ENCODE measurements at regions not wholly inside any gene's neighbourhood (a gene's known extent, or its start where the extent isn't known, plus 50 kb on each side); places are given as distances from the start of the nearest gene placed in this dataset.
A peak's percentile ranks its signal among the peaks of the same experiment; 100 is the strongest.

GRCh38 chr10:44036425-44036824 is 348.5 kb downstream of the CXCL12 start:
- CTCF ChIA-PET (ENCODE audit: partially characterized antibody): no interaction called here
- no peak overlapping the region for H2AK5ac ChIP-seq (ENCODE audit: low read depth, low read length)
- H2BK12ac ChIP-seq (ENCODE audit: low read depth, low read length): no peak overlapping the region
- H3K27ac ChIP-seq (ENCODE audit: low read depth, low read length): no peak overlapping the region
- no peak overlapping the region for H2BK5ac ChIP-seq (ENCODE audit: low read depth, low read length)
- POLR2A ChIA-PET (ENCODE audit: partially characterized antibody): no interaction called here
- DNase-seq (ENCODE audit: low read depth in 1 of 2, low spot score in 2 of 2): peak in 1 of 2 experiments; percentile 27
- no peak overlapping the region for H2BK15ac ChIP-seq (ENCODE audit: low read length)
- no peak overlapping the region for H3K4ac ChIP-seq (replicated peaks; ENCODE audit: insufficient read length, low read depth, low read length)
- no peak overlapping the region for H2BK20ac ChIP-seq (ENCODE audit: low read length)
- H3K4me1 ChIP-seq (replicated peaks in 1 of 4; ENCODE audit: control insufficient read depth in 3 of 4, insufficient read depth in 4 of 4, low read length in 3 of 4): no peaks in the 10 kb centered on the region
- no peaks in the 10 kb centered on the region for H3K9me3 ChIP-seq (ENCODE audit: insufficient read depth in 2 of 2, low read depth in 1 of 2, low read length in 1 of 2)
- H3K23me2 ChIP-seq (ENCODE audit: low read depth, low read length): no peaks in the 10 kb centered on the region
- no peaks in the 10 kb centered on the region for H3K36me3 ChIP-seq (ENCODE audit: control insufficient read depth in 2 of 4, insufficient read depth in 4 of 4, low read length in 3 of 4)
- H3K4me3 ChIP-seq (ENCODE audit: extremely low read depth in 1 of 4, insufficient read depth in 2 of 4, low read depth in 3 of 4, low read length in 4 of 4): no peak overlapping the region
- no peaks in the 10 kb centered on the region for H4K20me1 ChIP-seq (replicated peaks in 1 of 2; ENCODE audit: control insufficient read depth in 1 of 2, insufficient read depth in 2 of 2, low read length in 2 of 2)
- no peak overlapping the region for H4K5ac ChIP-seq (ENCODE audit: insufficient read length, low read depth, low read length)
- H3K23ac ChIP-seq (ENCODE audit: insufficient read length): no peak overlapping the region
- no peak overlapping the region for H4K8ac ChIP-seq (ENCODE audit: extremely low read depth, insufficient read depth, low read length)
- no peaks in the 10 kb centered on the region for H3K79me2 ChIP-seq (ENCODE audit: control insufficient read depth in 1 of 2, insufficient read depth in 2 of 2, low read length in 2 of 2)
- no peak overlapping the region for H2AFZ ChIP-seq (ENCODE audit: low read length)
- no peak overlapping the region for H3K56ac ChIP-seq (replicated peaks; ENCODE audit: insufficient read length, low read depth, low read length)
- H3K9ac ChIP-seq (replicated peaks in 1 of 4; ENCODE audit: extremely low read depth in 1 of 4, low read depth in 3 of 4, low read length in 3 of 4): no peak overlapping the region
- no peaks in the 10 kb centered on the region for H3K27me3 ChIP-seq (replicated peaks in 1 of 4; ENCODE audit: control insufficient read depth in 3 of 4, extremely low read depth in 1 of 4, insufficient read depth in 3 of 4, low read length in 3 of 4)
- no peak overlapping the region for H2BK120ac ChIP-seq (replicated peaks; ENCODE audit: low read depth, low read length)
- WGBS, 2 experiments (ENCODE audit: extremely low coverage in 1 of 2, insufficient coverage in 1 of 2, insufficient read length in 1 of 2, insufficient replicate concordance in 2 of 2, low coverage in 1 of 2, low lambda C conversion rate in 2 of 2, missing lambda C conversion rate in 1 of 2): 87% methylated on average over 3 of the region's 3 CpGs; no CpG with 5 or more reads in 1 of the 2 experiments
- no peak overlapping the region for H3K18ac ChIP-seq (ENCODE audit: extremely low read depth, low read length)
- FAIRE-seq: no peak
- H3K4me2 ChIP-seq (ENCODE audit: insufficient read depth in 1 of 2, low read depth in 2 of 2, low read length in 2 of 2): no peak overlapping the region
- no peaks in the 10 kb centered on the region for H3K79me1 ChIP-seq (ENCODE audit: low read depth, low read length)
- no peak for TF ChIP-seq POLR2A (IDR thresholded peaks at IDR 0.05; ENCODE audit: control extremely low read depth in 1 of 2, low read depth in 2 of 2, low read length in 2 of 2)
- no peak for TF ChIP-seq TBP (IDR thresholded peaks at IDR 0.05; ENCODE audit: low read depth, low read length)
- TF ChIP-seq BCL11A (IDR thresholded peaks at IDR 0.05; ENCODE audit: low read depth in 2 of 2, low read length in 2 of 2): no peak
- TF ChIP-seq SAP30 (IDR thresholded peaks at IDR 0.05; ENCODE audit: insufficient read depth, insufficient replicate concordance, low read length): no peak
- no peak for TF ChIP-seq CHD1 (IDR thresholded peaks at IDR 0.05; ENCODE audit: low read depth, low read length)
- TF ChIP-seq YY1 (IDR thresholded peaks at IDR 0.05; ENCODE audit: low read depth, low read length): no peak
- no peak for TF ChIP-seq ASH2L (IDR thresholded peaks at IDR 0.05; ENCODE audit: low read length)
- TF ChIP-seq GTF2F1 (IDR thresholded peaks at IDR 0.05; ENCODE audit: borderline replicate concordance, low read depth, low read length): no peak
- no peak for TF ChIP-seq GABPA (IDR thresholded peaks at IDR 0.05; ENCODE audit: borderline replicate concordance, insufficient read depth, low read length)
- no peak for TF ChIP-seq CBX5 (IDR thresholded peaks at IDR 0.05; ENCODE audit: low read depth, low read length)
- no peak overlapping the region for H3K14ac ChIP-seq (ENCODE audit: insufficient read length)
- no peak overlapping the region for H4K91ac ChIP-seq (replicated peaks; ENCODE audit: insufficient read length, low read length)

Measured in H1 (cell line).